Activated effector memory CD4-positive, alpha-beta T cell treated with anti-CD3 and anti-CD28 coated beads, Interleukin-2, amount 50 U/mL, for 16 hours (primary cell): ENCODE measurements at regions not wholly inside any gene's neighbourhood (a gene's known extent, or its start where the extent isn't known, plus 50 kb on each side); places are given as distances from the start of the nearest gene placed in this dataset.
"Not testable (repeated sequence)": the region's sequence is repeated elsewhere in the genome, so short reads cannot be mapped to it uniquely, and the experiment has no call there.

Experiments used
- DNase-seq: peaks from one replicate; pipeline ENCODE4 v3.0.0-alpha.2; 2020

DNA sequence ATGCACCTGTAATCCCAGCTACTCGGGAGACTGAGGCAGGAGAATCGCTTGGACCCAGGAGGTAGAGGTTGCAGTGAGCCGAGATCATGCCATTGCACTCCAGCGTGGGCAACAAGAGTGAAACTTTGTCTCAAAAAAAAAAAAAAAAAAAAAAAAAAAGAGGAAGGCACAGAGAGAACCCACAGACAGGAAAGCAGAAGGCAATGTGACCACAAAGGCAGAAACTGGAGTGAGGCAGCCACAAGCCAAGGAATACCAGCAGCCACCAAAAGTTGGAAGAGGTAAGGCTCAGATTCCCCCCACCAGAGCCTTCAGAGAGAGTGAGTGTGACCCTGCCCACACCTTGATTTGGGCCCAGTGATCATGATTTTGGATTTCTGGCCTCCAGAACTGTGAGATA is 54.7 kb upstream of the E2F3 start:
- not testable (repeated sequence) for DNase-seq

DNA sequence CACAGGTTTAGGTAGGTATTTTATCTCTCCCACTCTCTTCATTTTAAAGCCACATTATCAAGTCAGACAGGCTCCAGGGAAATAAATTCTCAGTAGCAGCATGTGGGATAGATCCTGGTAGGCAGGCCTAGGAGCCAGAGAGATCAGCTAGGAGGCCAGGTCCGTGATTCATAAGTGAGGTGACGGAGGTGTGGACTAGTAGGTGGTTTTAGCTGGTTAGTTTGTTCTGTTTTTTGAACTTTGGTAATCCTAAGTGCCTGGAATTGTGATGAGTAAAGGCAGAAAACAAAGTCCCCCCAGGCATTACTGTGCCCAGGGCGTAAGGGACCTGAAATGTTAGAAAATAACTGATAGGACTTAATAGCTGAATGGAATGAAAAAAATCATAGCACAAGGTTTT is 53.6 kb upstream of the E2F3 start:
- DNase-seq, result no peak

DNA sequence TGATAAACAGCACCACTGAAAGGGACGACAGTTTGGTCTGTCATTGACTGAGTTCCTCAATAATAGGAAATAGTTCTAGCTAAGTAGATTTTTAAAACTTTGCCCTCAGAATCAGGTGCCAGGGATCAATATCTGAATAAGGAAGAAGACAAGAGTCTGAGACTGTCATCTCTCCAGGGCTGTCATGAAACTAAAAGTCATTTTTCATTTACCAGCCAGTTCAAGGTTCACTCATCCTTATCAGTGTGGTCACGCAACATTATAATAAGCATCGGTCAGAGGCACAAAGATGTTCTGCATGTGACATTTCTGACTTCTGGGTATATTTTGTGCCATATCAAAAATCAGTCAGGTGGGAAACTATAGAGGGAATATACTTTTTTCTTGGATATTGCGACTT is 52.5 kb upstream of the E2F3 start:
- no peak for DNase-seq

DNA sequence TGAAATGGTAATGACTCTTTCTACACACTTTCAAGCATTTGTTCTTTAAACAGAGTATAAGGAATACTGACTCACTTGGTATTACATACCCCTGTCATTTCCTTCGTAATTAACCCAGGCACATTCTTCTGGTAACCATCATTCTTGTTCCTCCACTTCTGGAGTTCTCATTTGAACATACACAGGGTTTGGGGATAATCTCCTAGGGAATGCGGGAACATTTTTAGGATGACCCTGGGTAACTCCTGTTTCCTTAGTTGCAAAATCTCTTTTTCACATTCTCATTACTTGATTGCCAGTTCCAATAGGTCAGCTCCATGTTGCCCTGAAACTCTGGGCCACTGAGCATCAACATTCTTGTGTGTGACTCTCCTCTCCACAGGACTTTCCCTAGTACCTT is 51.5 kb upstream of the E2F3 start:
- DNase-seq, result no peak

DNA sequence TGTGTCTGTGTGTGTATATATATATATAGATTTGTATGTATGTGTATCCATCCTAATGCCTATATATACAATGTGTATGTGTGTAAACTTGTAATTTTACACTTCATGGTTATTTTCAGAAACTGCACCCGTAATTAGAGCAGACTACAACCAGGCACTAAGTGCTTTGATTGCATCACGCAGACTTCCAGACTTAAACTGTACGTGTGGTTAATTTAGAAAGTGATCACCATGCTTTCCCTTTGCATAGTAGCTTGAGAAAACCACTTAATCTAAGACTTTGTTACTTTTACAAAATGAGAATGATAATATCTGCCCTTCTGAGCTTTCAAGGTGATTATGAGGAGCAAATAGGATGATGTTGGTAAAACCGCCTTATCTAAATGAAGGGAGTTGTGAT is 50.1 kb upstream of the E2F3 start:
- DNase-seq, result no peak
